GM12865 (cell line): ENCODE measurements at regions not wholly inside any gene's neighbourhood (a gene's known extent, or its start where the extent isn't known, plus 50 kb on each side); places are given as distances from the start of the nearest gene placed in this dataset.

Experiments used
- DNase-seq: peaks from one replicate; pipeline ENCODE4 v3.0.0; 2010; ENCODE audit warnings: low read depth
- H3K4me3 ChIP-seq: 2 replicates; pipeline ENCODE4 v1.5.1; 2011; ENCODE audit warnings: mild to moderate bottlenecking, low read depth, low read length, control low read depth
- TF ChIP-seq, protein P1 (sequence below): IDR thresholded peaks from 2 replicates; pipeline ENCODE4 v1.5.1; 2011; ENCODE audit warnings: low read length, control low read depth, low read depth, inconsistent platforms; ENCODE audit not compliant: insufficient read depth; ENCODE audit errors: missing control alignments

DNA sequence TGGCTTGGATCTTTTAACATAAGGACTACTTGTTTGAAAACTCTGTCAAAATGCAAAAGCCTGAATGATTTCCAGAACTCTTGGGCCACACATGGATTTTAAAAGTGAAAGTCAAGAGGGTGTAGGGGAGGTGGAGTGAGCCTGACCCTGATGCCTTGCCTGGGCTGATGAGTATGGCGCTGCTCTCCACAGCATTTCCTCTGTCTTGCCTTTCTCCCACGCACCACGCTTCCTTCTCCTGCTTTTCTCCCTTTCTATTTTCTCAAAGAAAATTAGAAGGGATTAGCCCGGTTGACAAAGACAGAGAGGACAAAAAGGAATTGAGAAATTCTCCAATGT lies 207.0 kb upstream of the CCDC68 start:
- DNase-seq = no peak
- TF ChIP-seq, protein P1, sequence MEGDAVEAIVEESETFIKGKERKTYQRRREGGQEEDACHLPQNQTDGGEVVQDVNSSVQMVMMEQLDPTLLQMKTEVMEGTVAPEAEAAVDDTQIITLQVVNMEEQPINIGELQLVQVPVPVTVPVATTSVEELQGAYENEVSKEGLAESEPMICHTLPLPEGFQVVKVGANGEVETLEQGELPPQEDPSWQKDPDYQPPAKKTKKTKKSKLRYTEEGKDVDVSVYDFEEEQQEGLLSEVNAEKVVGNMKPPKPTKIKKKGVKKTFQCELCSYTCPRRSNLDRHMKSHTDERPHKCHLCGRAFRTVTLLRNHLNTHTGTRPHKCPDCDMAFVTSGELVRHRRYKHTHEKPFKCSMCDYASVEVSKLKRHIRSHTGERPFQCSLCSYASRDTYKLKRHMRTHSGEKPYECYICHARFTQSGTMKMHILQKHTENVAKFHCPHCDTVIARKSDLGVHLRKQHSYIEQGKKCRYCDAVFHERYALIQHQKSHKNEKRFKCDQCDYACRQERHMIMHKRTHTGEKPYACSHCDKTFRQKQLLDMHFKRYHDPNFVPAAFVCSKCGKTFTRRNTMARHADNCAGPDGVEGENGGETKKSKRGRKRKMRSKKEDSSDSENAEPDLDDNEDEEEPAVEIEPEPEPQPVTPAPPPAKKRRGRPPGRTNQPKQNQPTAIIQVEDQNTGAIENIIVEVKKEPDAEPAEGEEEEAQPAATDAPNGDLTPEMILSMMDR = no peak
- H3K4me3 ChIP-seq = no peak overlapping the region

DNA sequence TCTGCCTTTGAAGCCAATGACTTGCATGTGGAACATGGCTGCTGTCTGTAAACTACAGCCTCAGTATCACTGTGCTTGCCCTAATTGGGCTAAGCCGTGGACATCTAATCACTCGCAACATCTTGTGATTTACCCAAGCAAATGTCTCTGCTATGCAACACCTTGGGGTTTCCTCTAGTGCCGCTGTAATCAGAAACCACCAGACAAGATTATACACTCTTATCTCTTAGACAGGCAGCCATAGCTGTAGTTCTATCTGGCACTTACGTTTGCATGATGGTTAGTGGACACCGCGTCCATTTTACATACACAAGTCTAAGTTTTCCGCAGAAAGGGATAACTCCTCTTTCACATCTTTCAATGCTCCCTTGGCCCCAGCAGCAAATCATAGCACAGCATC lies 204.3 kb upstream of the CCDC68 start:
- H3K4me3 ChIP-seq = no peak overlapping the region
- no peak for DNase-seq
- TF ChIP-seq, protein P1 = no peak

DNA sequence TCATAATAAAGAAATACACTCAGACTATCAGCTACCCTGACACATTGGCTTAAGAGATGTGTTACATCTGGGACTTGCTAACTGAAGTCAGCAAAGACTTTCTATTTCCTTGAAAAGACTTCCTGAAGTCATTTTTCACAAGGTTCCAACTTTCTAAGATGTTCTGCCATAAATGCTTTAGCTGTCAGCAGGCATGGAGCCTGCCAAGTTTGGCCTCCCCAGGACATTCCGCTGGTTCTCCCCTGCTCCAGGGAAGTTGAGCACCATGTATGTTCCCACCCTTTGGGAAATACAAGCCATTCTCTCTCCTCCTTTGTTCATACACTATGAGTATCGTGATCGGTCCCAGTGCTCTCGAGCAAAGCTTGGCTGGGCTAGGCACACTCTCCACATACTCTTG lies 202.7 kb upstream of the CCDC68 start:
- TF ChIP-seq, protein P1 = no peak
- no peak overlapping the region for H3K4me3 ChIP-seq
- no peak for DNase-seq

DNA sequence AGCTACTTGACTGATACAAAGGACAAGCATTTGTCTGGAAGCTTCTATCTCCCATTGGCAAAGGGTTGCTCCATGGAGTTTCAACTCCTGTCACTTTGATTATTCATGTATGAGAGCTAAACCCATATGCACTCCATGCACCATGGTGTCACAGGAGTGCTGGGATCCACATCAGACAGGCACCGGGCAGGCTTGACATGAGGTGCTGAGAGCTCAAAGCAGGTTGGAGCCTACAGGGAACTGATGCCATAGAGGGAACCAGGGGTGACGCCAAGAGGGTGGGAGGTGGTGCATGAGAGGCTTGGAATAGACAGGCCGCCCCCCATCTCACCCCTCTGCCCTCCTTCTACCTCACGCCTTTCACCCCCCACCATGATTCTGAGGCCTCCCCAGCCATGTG lies 199.8 kb upstream of the CCDC68 start:
- DNase-seq = no peak
- TF ChIP-seq, protein P1 = no peak
- H3K4me3 ChIP-seq = no peak overlapping the region

DNA sequence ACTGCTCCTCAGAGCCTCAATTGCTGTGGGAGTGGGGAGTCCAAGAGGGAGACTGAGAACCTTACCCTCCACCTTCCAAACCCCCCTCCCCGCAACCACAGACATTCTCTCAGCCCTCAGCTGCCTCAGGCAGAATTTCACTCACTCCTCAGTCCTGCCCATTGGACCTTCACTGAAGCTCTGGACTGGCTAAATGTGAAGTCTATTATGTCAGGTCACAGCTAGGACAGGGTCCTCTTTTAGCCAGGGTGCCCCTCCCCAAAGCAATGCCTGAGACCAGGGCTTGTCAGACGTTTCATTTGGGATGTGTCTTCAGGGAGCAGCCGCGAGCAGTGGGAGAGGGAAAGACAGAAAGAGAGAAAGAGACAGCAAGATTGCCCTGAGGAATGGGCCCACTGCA lies 199.3 kb upstream of the CCDC68 start:
- no peak overlapping the region for H3K4me3 ChIP-seq
- no peak for DNase-seq
- TF ChIP-seq, protein P1 = no peak

DNA sequence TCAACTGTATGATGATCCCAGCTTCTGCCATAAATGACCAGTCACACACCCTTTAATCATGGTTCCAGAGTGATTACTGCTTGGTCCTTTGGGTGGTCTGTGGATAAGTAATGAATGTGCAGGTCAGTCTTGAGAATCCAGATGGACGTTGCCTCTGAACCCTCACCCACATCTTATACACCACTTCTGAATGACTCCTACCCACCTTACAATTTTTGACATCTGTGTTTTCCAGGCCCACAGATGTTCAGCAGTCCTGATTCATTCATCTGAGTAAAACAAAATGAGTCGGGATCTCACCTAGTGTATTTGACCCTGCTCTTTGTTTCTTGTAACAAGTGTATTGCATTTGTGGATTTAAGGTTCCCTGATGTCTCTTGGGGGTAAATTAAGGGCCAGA lies 194.1 kb upstream of the CCDC68 start:
- no peak overlapping the region for H3K4me3 ChIP-seq
- DNase-seq = no peak
- TF ChIP-seq, protein P1 = no peak

DNA sequence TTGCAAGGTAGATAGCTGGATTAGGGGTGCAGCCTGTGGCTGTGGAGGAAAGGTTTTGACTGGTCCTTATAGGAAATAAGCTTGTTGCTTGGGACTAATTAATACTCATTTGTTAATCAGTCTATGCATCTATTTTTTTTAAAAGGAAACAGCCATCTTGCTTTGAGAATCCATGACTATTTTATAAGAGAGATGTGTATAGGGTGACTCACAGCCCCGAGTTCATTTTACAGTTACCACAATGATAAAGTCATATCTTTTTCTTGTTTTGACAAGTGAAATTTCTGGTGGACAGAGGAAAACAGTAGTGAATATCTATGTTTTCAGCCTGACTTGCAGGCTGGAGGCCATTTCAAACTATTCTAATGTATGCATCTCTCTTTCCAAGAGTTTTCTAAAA lies 193.5 kb upstream of the CCDC68 start:
- TF ChIP-seq, protein P1 = no peak
- no peak for DNase-seq
- no peak overlapping the region for H3K4me3 ChIP-seq
